SK-N-SH treated with all-trans-retinoic acid at 6 μM for 48 hours (cell line): ENCODE measurements at regions not wholly inside any gene's neighbourhood (a gene's known extent, or its start where the extent isn't known, plus 50 kb on each side); places are given as distances from the start of the nearest gene placed in this dataset.

Experiments used
- ARNTL ChIP-seq: fragments of 450-650 bp; formaldehyde crosslinking; IDR thresholded peaks from 2 replicates; pipeline ENCODE4 v1.5.0; 2020; ENCODE audit warnings: low read depth, mild to moderate bottlenecking, moderate library complexity, borderline replicate concordance
- TOX ChIP-seq: fragments of 250-450 bp; sonication (Bioruptor Pico); IDR thresholded peaks from 2 replicates; pipeline ENCODE4 v1.8.0; 2021; ENCODE audit warnings: mild to moderate bottlenecking, moderate library complexity, borderline replicate concordance
- TF ChIP-seq, protein P1 (sequence below): fragments of 250-450 bp; sonication (Bioruptor Pico); IDR thresholded peaks from 2 replicates; pipeline ENCODE4 v1.8.0; 2021; ENCODE audit warnings: low read depth, mild to moderate bottlenecking, moderate library complexity, borderline replicate concordance
- TF ChIP-seq, protein P2 (sequence below): fragments of 250-450 bp; sonication (Bioruptor Pico); IDR thresholded peaks from 2 replicates; pipeline ENCODE4 v1.8.0; 2020; ENCODE audit warnings: mild to moderate bottlenecking, moderate library complexity, borderline replicate concordance

DNA sequence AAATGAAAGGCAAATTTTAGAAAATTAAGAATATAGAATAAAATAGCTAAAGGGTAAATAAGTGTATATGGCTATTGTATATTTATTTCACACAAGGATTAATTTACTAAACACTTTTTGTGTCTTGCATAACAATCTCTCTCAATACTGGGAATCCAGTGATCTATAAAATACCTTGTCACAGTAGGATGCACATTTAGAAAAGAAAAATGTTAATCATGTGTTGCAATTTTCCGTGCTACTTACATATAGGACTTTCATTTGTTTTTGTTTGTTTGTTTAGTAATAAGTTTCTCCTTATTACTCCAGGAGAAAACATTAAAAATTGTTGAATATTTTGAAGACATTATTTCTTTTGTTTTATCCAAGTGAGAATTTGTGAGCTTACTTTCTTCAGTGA, 1533.3 kb downstream of the SLITRK5 start:
- TF ChIP-seq, protein P1, sequence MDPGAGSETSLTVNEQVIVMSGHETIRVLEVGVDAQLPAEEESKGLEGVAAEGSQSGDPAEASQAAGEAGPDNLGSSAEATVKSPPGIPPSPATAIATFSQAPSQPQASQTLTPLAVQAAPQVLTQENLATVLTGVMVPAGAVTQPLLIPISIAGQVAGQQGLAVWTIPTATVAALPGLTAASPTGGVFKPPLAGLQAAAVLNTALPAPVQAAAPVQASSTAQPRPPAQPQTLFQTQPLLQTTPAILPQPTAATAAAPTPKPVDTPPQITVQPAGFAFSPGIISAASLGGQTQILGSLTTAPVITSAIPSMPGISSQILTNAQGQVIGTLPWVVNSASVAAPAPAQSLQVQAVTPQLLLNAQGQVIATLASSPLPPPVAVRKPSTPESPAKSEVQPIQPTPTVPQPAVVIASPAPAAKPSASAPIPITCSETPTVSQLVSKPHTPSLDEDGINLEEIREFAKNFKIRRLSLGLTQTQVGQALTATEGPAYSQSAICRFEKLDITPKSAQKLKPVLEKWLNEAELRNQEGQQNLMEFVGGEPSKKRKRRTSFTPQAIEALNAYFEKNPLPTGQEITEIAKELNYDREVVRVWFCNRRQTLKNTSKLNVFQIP (CRISPR knock-in tag): no peak
- TF ChIP-seq ARNTL (CRISPR knock-in tag): no peak
- TF ChIP-seq, protein P2, sequence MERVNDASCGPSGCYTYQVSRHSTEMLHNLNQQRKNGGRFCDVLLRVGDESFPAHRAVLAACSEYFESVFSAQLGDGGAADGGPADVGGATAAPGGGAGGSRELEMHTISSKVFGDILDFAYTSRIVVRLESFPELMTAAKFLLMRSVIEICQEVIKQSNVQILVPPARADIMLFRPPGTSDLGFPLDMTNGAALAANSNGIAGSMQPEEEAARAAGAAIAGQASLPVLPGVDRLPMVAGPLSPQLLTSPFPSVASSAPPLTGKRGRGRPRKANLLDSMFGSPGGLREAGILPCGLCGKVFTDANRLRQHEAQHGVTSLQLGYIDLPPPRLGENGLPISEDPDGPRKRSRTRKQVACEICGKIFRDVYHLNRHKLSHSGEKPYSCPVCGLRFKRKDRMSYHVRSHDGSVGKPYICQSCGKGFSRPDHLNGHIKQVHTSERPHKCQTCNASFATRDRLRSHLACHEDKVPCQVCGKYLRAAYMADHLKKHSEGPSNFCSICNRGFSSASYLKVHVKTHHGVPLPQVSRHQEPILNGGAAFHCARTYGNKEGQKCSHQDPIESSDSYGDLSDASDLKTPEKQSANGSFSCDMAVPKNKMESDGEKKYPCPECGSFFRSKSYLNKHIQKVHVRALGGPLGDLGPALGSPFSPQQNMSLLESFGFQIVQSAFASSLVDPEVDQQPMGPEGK (CRISPR knock-in tag): no peak
- no peak for TF ChIP-seq TOX (CRISPR knock-in tag)
